GM19328 (cell line): ENCODE measurements at regions not wholly inside any gene's neighbourhood (a gene's known extent, or its start where the extent isn't known, plus 50 kb on each side); places are given as distances from the start of the nearest gene placed in this dataset.
"Not testable (repeated sequence)": the region's sequence is repeated elsewhere in the genome, so short reads cannot be mapped to it uniquely, and the experiment has no call there.

Source experiments
- ATAC-seq: cut with Tn5 transposase; IDR thresholded peaks from one replicate; pipeline ENCODE4 v1.9.1; 2021; ENCODE audit warnings: mild to moderate bottlenecking, moderate library complexity; ENCODE audit not compliant: unreplicated experiment

- no peak for ATAC-seq
These were observed 1345.8 kb downstream of the CDH11 start for GRCh38 chr16:63776034-63776433.

- ATAC-seq: no peak
These were observed 1347.6 kb downstream of the CDH11 start for GRCh38 chr16:63774302-63774701.

GRCh38 chr16:63769211-63769610, 1352.7 kb downstream of the CDH11 start:
- ATAC-seq: no peak

- not testable (repeated sequence) for ATAC-seq
These were observed 1361.6 kb downstream of the CDH11 start for GRCh38 chr16:63760246-63760645.

GRCh38 chr16:63752347-63752746, 1369.5 kb downstream of the CDH11 start:
- no peak for ATAC-seq

- no peak for ATAC-seq
These were observed 1372.6 kb downstream of the CDH11 start for GRCh38 chr16:63749276-63749675.

- ATAC-seq: no peak
These were observed 1376.4 kb downstream of the CDH11 start for GRCh38 chr16:63745456-63745855.

- ATAC-seq: no peak
These were observed 1377.6 kb downstream of the CDH11 start for GRCh38 chr16:63744077-63744874.

- no peak for ATAC-seq
These were observed 1379.7 kb downstream of the CDH11 start for GRCh38 chr16:63742150-63742549.

- ATAC-seq: no peak
These were observed 1384.2 kb downstream of the CDH11 start for GRCh38 chr16:63737633-63738032.

GRCh38 chr16:63735456-63735855, 1386.4 kb downstream of the CDH11 start:
- ATAC-seq: no peak

- no peak for ATAC-seq
These were observed 1401.0 kb downstream of the CDH11 start for GRCh38 chr16:63720848-63721247.

- ATAC-seq: no peak
These were observed 1401.9 kb downstream of the CDH11 start for GRCh38 chr16:63719926-63720325.

- no peak for ATAC-seq
These were observed 1404.1 kb downstream of the CDH11 start for GRCh38 chr16:63717806-63718205.

GRCh38 chr16:63714876-63715275, 1407.0 kb downstream of the CDH11 start:
- ATAC-seq: no peak

- no peak for ATAC-seq
These were observed 1409.1 kb downstream of the CDH11 start for GRCh38 chr16:63712725-63713124.

GRCh38 chr16:63703612-63704011, 1418.3 kb downstream of the CDH11 start:
- no peak for ATAC-seq

- ATAC-seq: no peak
These were observed 1418.8 kb downstream of the CDH11 start for GRCh38 chr16:63702981-63703590.

- no peak for ATAC-seq
These were observed 1424.1 kb downstream of the CDH11 start for GRCh38 chr16:63697736-63698135.

GRCh38 chr16:63695347-63695746, 1426.5 kb downstream of the CDH11 start:
- ATAC-seq: no peak

- ATAC-seq: no peak
These were observed 1430.9 kb downstream of the CDH11 start for GRCh38 chr16:63690961-63691360.

- ATAC-seq: no peak
These were observed 1431.6 kb downstream of the CDH11 start for GRCh38 chr16:63690267-63690666.
